ENCODE measurements at regions not wholly inside any gene's neighbourhood (a gene's known extent, or its start where the extent isn't known, plus 50 kb on each side); places are given as distances from the start of the nearest gene placed in this dataset.

GRCh38 chr1:67627336-67627735 is 57.7 kb upstream of the GADD45A start:
- TF ChIP-seq CTCF (IDR thresholded peaks at IDR 0.05) (no peak), POLR2A (IDR thresholded peaks at IDR 0.05) (no peak)
